Muscle layer of colon (tissue), 2 donors: ENCODE measurements at regions not wholly inside any gene's neighbourhood (a gene's known extent, or its start where the extent isn't known, plus 50 kb on each side); places are given as distances from the start of the nearest gene placed in this dataset.

Experiments used
- H3K27ac ChIP-seq: one replicate; pipeline ENCODE4 v1.7.0; 2013; ENCODE audit warnings: low read depth, mild to moderate bottlenecking, low read length, moderate library complexity
- H3K27me3 ChIP-seq, 2 donors: one replicate each; pipeline ENCODE4 v1.7.0; 2013; ENCODE audit warnings: low read length in 2 of 2, mild to moderate bottlenecking in 2 of 2; ENCODE audit not compliant: insufficient read depth in 2 of 2, control insufficient read depth in 1 of 2
- H3K36me3 ChIP-seq: one replicate; pipeline ENCODE4 v1.7.0; 2013; ENCODE audit warnings: mild to moderate bottlenecking, low read length; ENCODE audit not compliant: insufficient read depth
- H3K4me1 ChIP-seq: one replicate; pipeline ENCODE4 v1.7.0; 2013; ENCODE audit warnings: mild to moderate bottlenecking, low read length; ENCODE audit not compliant: insufficient read depth
- H3K4me3 ChIP-seq, 2 donors: one replicate each; pipeline ENCODE4 v1.7.0; 2013; ENCODE audit warnings: low read length in 2 of 2, low read depth in 1 of 2, mild to moderate bottlenecking in 1 of 2, moderate library complexity in 1 of 2
- H3K9ac ChIP-seq: one replicate; pipeline ENCODE4 v1.7.0; 2013; ENCODE audit warnings: low read length
- H3K9me3 ChIP-seq: one replicate; pipeline ENCODE4 v1.7.0; 2013; ENCODE audit warnings: mild to moderate bottlenecking, low read length
- donor health status: abdominal sarcoma.
- donor health status: Adenocarcinoma of cecum.

DNA sequence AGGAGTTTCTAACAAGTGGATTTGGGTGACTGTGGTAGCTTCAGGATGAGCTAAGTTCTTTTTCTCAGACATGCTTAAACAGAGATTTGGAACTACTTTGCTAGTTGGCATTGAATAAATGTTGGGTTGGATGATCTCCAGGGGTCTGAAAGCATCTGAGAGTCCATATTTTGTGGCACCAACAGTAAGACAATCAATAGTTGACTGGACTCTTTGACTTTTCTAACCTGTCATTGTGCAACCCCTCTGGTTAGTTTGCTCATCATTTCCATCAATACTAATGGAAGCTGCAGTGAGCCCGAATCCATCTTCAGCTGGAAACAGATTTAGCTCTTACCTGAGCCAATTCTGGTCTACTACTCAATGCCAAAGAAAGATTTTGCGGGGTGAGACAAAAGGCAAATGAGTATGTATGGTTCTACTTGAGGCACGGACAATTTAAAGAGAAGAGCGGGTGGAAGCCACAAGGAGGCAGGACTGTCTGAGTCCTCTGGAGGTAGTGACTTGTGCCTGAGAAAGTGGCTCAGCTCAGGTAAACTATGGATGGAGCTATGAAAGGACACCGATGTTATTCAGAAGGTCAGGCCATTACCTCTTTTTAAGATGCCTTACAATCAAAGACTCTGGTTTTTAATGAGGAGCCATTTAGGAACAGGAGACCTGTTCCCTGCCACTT is 118.7 kb downstream of the MID1IP1 start:
- Histone ChIP-seq H3K27ac (no peak overlapping the region), H3K4me3 (no peak overlapping the region), H3K4me1 (no peaks in the 10 kb centered on the region), H3K36me3 (no peaks in the 10 kb centered on the region), H3K9ac (no peak overlapping the region), H3K27me3 (peaks cover 0 to 4% of the 10 kb centered on the region in 2 donors), H3K9me3 (no peaks in the 10 kb centered on the region)

DNA sequence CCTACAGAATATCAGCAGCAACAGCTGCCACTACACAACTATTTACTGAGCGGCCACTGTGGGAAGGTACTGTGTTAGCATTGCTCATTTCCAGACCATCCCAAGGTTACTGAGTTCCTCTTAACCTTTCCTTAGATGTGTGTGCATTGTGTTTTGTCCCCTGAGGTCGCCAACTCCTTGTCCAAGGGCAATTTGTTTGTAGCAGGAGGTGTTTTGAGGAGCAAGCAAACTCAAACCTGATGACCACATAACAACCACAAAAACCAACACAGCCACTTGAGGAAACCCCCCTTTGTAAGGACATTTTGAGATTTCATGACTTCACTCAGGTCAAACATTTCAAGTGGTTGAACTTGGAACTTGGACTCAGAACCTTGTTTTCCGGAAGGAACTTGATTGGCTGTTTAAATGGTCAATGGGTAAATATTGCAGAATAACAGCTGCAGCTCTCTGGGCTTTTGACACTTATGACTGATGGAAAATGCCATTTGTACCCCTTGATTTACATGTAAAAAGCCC is 122.3 kb downstream of the MID1IP1 start:
- Histone ChIP-seq H3K9ac (no peak overlapping the region), H3K27ac (no peak overlapping the region), H3K9me3 (no peaks in the 10 kb centered on the region), H3K4me3 (no peak overlapping the region), H3K36me3 (no peaks in the 10 kb centered on the region), H3K27me3 (no peaks in the 10 kb centered on the region), H3K4me1 (peaks cover 16% of the 10 kb centered on the region)

DNA sequence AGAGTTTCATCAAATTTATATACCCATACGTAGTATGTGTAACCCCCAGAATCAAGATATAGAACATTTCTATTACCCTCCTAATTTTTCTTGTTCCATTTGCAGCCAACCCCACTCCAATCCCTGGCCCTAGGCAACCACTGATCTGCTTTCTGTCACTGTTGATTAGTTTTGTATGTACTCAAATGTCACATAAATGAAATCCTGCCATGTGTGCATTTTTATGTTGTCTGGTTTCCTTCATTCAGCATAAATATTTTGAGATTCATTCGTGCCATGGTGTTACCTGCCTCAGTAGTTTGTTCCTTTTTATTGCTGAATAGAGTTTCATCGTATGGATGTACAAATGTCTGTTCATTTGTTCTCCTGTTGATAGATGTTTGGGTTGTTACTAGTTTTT is 126.3 kb downstream of the MID1IP1 start:
- Histone ChIP-seq H3K9me3 (no peaks in the 10 kb centered on the region), H3K27ac (peak overlapping the region; percentile 37), H3K36me3 (no peaks in the 10 kb centered on the region), H3K4me1 (peaks cover 21% of the 10 kb centered on the region), H3K9ac (no peak overlapping the region), H3K27me3 (no peaks in the 10 kb centered on the region), H3K4me3 (no peak overlapping the region)

DNA sequence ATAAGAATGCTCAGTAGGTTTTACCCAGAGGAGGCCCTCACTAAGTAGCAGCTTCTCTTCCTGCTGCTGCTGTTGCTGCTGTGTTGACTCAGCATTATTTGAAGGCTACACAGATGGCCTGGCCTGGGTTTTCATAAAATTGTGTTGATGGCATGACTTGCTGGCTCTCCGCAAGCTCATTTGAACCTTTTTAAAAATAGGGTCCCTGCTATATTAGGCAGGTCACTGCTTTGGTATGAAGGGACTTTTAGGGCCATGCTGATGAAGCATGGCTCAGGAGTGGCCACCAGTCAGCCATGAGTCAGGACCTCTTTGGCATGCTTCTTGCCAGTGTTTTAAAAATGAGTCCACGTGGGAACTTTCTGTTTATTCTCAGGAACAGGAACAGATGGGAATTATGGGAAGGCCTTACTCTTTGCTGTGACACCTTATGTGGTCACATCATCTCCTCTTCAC is 128.7 kb downstream of the MID1IP1 start:
- H3K9me3 ChIP-seq, result no peaks in the 10 kb centered on the region
- no peaks in the 10 kb centered on the region for H3K36me3 ChIP-seq
- H3K4me3 ChIP-seq, result no peak overlapping the region
- no peak overlapping the region for H3K9ac ChIP-seq
- H3K4me1 ChIP-seq, result peaks cover 21% of the 10 kb centered on the region
- H3K27me3 ChIP-seq, result no peaks in the 10 kb centered on the region
- H3K27ac ChIP-seq, result peak overlapping the region; percentile 21

DNA sequence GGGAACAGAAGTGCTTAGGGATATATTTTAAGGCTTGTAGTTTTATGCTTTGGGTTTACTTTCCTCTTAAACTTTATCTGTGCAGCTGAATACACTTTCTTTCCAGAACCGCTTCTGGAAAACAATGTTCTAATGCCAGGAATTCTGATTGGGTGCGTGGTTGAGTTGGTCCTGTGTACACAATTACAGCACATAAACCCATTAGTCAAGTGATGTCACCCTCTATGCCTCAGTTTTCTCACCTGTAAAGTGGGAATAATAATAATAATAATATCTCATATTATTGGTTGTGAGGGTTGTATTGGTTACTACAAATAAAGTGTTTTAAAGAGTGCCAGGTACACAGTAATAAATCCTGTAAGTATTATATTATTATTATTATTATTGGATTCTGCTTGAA is 129.2 kb downstream of the MID1IP1 start:
- Histone ChIP-seq H3K4me1 (peaks cover 21% of the 10 kb centered on the region), H3K36me3 (no peaks in the 10 kb centered on the region), H3K27ac (peak overlapping the region; percentile 9), H3K9me3 (no peaks in the 10 kb centered on the region), H3K9ac (no peak overlapping the region), H3K27me3 (no peaks in the 10 kb centered on the region), H3K4me3 (no peak overlapping the region)

DNA sequence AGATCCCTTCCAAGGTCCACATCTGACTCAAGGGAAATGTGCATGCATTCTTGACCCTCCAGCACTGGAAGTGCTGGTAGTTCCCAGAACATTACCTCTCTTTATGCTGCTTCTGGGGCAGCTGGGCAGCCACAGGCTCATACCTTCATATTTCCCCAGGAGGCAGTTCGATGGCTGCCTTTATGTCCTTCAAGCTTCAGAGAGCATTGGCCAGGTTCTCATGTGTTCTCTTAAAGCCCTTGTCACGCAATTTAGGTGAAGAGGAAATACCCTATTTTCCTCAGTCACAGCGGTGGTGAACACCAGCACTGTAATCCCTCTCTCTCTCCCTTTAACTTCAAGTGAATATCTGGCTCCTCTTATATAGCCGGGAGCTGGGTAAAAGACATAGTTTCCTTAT is 134.3 kb downstream of the MID1IP1 start:
- Histone ChIP-seq H3K9ac (no peak overlapping the region), H3K27me3 (no peaks in the 10 kb centered on the region), H3K36me3 (no peaks in the 10 kb centered on the region), H3K9me3 (no peaks in the 10 kb centered on the region), H3K27ac (no peak overlapping the region), H3K4me3 (no peak overlapping the region), H3K4me1 (no peaks in the 10 kb centered on the region)

DNA sequence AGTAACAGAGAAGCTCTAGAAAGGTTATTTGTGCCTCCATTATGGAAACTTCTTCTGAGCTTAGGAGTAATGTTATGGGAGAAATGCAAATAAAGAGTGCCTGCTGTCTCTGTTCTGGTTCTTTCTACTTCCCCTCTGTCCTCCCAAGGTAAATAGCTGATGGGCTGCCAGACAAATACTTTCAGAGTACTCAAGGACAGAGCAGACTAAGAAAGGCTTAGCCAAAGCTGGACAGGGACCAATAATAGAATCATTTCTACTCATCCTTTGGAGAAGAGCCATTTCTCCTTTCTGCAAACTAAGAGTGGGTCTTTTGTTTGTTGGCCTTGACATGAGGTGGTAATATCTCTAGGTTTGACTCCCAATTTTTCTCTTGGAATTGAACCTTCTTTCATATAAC is 136.1 kb downstream of the MID1IP1 start:
- Histone ChIP-seq H3K4me3 (no peak overlapping the region), H3K4me1 (no peaks in the 10 kb centered on the region), H3K27me3 (no peaks in the 10 kb centered on the region), H3K9me3 (no peaks in the 10 kb centered on the region), H3K9ac (no peak overlapping the region), H3K27ac (no peak overlapping the region), H3K36me3 (no peaks in the 10 kb centered on the region)

DNA sequence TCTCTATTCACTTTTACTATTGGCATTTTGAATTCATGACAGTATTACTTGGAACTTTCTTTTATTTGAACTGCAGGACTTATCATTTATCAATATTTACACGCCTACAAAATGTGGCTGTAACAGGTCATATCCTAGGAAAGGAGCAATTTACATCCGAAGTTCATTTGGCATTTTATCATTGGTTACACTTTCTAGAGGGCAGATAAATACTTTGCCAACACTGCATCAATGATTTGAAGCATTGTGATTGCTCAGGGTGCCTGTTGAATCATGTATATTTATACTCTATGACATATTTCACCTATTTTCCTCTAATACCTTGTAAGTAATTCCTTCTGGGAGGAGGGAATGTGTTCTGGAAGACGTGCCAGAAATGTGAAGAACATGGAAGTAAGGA is 136.7 kb downstream of the MID1IP1 start:
- no peaks in the 10 kb centered on the region for H3K27me3 ChIP-seq
- no peaks in the 10 kb centered on the region for H3K9me3 ChIP-seq
- H3K4me3 ChIP-seq, result no peak overlapping the region
- no peaks in the 10 kb centered on the region for H3K36me3 ChIP-seq
- no peak overlapping the region for H3K9ac ChIP-seq
- H3K4me1 ChIP-seq, result no peaks in the 10 kb centered on the region
- H3K27ac ChIP-seq, result no peak overlapping the region

DNA sequence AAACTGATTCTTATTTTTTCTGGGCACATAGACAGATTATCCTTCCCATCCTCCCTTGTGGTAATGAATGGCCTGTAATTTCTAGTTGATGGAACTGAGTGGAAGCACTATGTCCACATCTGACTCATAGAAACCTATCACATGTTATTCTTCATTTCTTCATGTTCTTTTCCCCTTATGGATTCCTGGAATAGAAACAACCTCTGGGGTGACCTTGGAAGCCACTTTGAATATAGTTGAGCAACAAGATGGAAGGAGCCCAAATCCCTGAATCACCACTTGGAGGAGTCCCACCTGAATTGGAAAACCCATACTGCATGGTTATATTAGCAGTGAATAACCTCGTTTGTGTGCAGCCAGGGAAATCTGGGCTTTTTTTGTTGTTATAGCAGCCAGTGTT is 137.8 kb downstream of the MID1IP1 start:
- H3K4me3 ChIP-seq, result no peak overlapping the region
- no peaks in the 10 kb centered on the region for H3K4me1 ChIP-seq
- no peak overlapping the region for H3K27ac ChIP-seq
- no peaks in the 10 kb centered on the region for H3K27me3 ChIP-seq
- H3K9me3 ChIP-seq, result no peaks in the 10 kb centered on the region
- no peaks in the 10 kb centered on the region for H3K36me3 ChIP-seq
- H3K9ac ChIP-seq, result no peak overlapping the region

DNA sequence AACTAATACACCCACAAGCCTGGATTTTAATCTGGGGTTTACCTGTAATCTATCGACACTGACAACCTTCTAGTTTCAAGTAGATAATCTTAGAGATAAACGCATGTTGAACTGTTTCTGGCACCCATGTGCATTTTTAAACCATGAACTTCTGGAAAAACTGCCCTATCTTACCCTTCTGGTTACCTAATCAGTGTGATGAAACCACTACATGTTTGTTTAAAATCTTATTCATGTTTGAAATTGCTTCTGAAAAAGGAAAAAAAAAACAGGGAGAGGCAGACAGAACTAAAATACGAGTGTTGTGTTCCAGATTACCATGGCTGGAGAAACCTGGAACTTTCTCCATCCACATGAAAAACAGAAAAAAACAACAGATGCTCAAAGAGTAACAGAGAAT is 139.3 kb downstream of the MID1IP1 start:
- H3K9ac ChIP-seq, result no peak overlapping the region
- H3K36me3 ChIP-seq, result no peaks in the 10 kb centered on the region
- no peak overlapping the region for H3K27ac ChIP-seq
- H3K4me1 ChIP-seq, result no peaks in the 10 kb centered on the region
- H3K27me3 ChIP-seq, result no peaks in the 10 kb centered on the region
- H3K4me3 ChIP-seq, result no peak overlapping the region
- no peaks in the 10 kb centered on the region for H3K9me3 ChIP-seq

DNA sequence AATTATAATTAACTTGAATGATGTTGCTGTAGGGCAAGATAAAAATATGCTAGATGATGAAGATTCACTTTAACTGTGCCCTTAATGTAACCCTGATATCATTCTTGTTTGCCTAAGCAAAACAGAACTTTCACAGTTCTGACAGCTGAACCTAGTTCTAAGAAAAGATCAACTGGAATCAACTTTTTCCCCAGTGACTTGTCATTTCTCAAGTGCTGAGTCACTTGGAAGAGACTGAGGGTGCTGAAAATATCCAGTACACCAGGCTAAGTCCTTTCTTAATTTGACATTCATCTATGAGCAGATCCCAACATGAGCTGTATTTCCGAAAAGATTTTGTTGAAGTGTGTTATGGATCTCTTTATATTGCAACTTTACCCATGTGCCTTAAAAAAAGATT is 140.4 kb downstream of the MID1IP1 start:
- Histone ChIP-seq H3K9ac (no peak overlapping the region), H3K9me3 (no peaks in the 10 kb centered on the region), H3K4me3 (no peak overlapping the region), H3K27me3 (no peaks in the 10 kb centered on the region), H3K27ac (no peak overlapping the region), H3K36me3 (no peaks in the 10 kb centered on the region), H3K4me1 (no peaks in the 10 kb centered on the region)

DNA sequence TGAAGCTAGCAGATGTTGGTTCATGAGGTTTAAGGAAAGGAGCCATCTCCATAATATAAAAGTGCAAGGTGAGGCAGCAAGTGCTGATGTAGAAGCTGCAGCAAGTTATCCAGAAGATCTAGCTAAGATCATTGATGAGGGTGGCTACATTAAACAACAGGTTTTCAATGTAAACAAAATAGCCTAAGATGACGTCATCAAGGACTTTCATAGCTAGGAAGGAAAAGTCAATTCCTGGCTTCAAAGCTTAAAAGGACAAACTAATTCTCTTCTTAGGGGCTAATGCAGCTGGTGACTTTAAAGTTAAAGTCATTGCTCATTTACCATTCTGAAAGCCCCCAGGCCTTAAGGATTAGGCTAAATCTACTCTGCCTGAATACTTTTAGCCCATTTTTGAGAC is 141.9 kb downstream of the MID1IP1 start:
- Histone ChIP-seq H3K9me3 (no peaks in the 10 kb centered on the region), H3K4me3 (no peak overlapping the region), H3K36me3 (no peaks in the 10 kb centered on the region), H3K9ac (no peak overlapping the region), H3K4me1 (no peaks in the 10 kb centered on the region), H3K27ac (no peak overlapping the region), H3K27me3 (no peaks in the 10 kb centered on the region)
